Epithelial cell of proximal tubule (primary cell): ENCODE measurements at regions not wholly inside any gene's neighbourhood (a gene's known extent, or its start where the extent isn't known, plus 50 kb on each side); places are given as distances from the start of the nearest gene placed in this dataset.
"Not testable (repeated sequence)": the region's sequence is repeated elsewhere in the genome, so short reads cannot be mapped to it uniquely, and the experiment has no call there.

ENCODE experiments used
- DNase-seq: peaks from one replicate; pipeline ENCODE4 v3.0.0-alpha.2; 2011; ENCODE audit warnings: low read depth
- H3K4me3 ChIP-seq: 2 replicates; pipeline ENCODE4 v1.5.1; 2011; ENCODE audit warnings: low read depth, mild to moderate bottlenecking, low read length
- CTCF ChIP-seq: conservative IDR thresholded peaks from 2 replicates; pipeline ENCODE4 v1.5.1; 2012; ENCODE audit warnings: low read depth, mild to moderate bottlenecking, low read length

- no peak for DNase-seq
Observed at GRCh38 chr1:189312499-189312898, 1165.2 kb downstream of the BRINP3 start.

GRCh38 chr1:189313488-189313887, 1164.2 kb downstream of the BRINP3 start:
- no peak for TF ChIP-seq CTCF
- no peak for DNase-seq
- H3K4me3 ChIP-seq = no peak overlapping the region

More at GRCh38 chr1:189312499-189312898, 1165.2 kb downstream of the BRINP3 start:
- no peak for TF ChIP-seq CTCF
- no peak overlapping the region for H3K4me3 ChIP-seq

- no peak for DNase-seq
- TF ChIP-seq CTCF = no peak
Observed at GRCh38 chr1:189315035-189315901, 1162.4 kb downstream of the BRINP3 start.

GRCh38 chr1:189323091-189323490, 1154.6 kb downstream of the BRINP3 start:
- no peak for DNase-seq
- H3K4me3 ChIP-seq = no peak overlapping the region
- no peak for TF ChIP-seq CTCF

More at GRCh38 chr1:189315035-189315901, 1162.4 kb downstream of the BRINP3 start:
- no peak overlapping the region for H3K4me3 ChIP-seq

- H3K4me3 ChIP-seq = not testable (repeated sequence)
Observed at GRCh38 chr1:189331071-189331470, 1146.6 kb downstream of the BRINP3 start.

GRCh38 chr1:189336115-189337100, 1141.3 kb downstream of the BRINP3 start:
- no peak for DNase-seq
- no peak for TF ChIP-seq CTCF
- no peak overlapping the region for H3K4me3 ChIP-seq

More at GRCh38 chr1:189331071-189331470, 1146.6 kb downstream of the BRINP3 start:
- not testable (repeated sequence) for DNase-seq

GRCh38 chr1:189349607-189350006, 1128.1 kb downstream of the BRINP3 start:
- no peak for TF ChIP-seq CTCF
- no peak for DNase-seq
- H3K4me3 ChIP-seq = no peak overlapping the region
